Ishikawa (cell line): ENCODE measurements at regions not wholly inside any gene's neighbourhood (a gene's known extent, or its start where the extent isn't known, plus 50 kb on each side); places are given as distances from the start of the nearest gene placed in this dataset.

Source experiments
- CEBPB ChIP-seq: IDR thresholded peaks from 2 replicates; pipeline ENCODE4 v1.6.1; 2012
- CREB1 ChIP-seq: IDR thresholded peaks from 2 replicates; pipeline ENCODE4 v1.6.1; 2012; ENCODE audit warnings: low read depth
- EGR1 ChIP-seq: IDR thresholded peaks from 2 replicates; pipeline ENCODE4 v1.6.1; 2012
- EP300 ChIP-seq: IDR thresholded peaks from 2 replicates; pipeline ENCODE4 v1.6.1; 2012; ENCODE audit warnings: borderline replicate concordance
- FOXM1 ChIP-seq: IDR thresholded peaks from 2 replicates; pipeline ENCODE4 v1.6.1; 2012; ENCODE audit warnings: low read depth, borderline replicate concordance
- MAX ChIP-seq: IDR thresholded peaks from 2 replicates; pipeline ENCODE4 v1.6.1; 2012
- NFIC ChIP-seq: IDR thresholded peaks from 2 replicates; pipeline ENCODE4 v1.6.1; 2012
- RAD21 ChIP-seq: IDR thresholded peaks from 2 replicates; pipeline ENCODE4 v1.6.1; 2012; ENCODE audit warnings: low read depth
- REST ChIP-seq: IDR thresholded peaks from 2 replicates; pipeline ENCODE4 v1.6.1; 2012; ENCODE audit warnings: low read depth, mild to moderate bottlenecking
- TAF1 ChIP-seq: IDR thresholded peaks from 2 replicates; pipeline ENCODE4 v1.6.1; 2012; ENCODE audit warnings: low read depth, mild to moderate bottlenecking
- TCF12 ChIP-seq: IDR thresholded peaks from 2 replicates; pipeline ENCODE4 v1.6.1; 2012; ENCODE audit warnings: low read depth
- TEAD4 ChIP-seq: IDR thresholded peaks from 2 replicates; pipeline ENCODE4 v1.6.1; 2012
- YY1 ChIP-seq: IDR thresholded peaks from 2 replicates; pipeline ENCODE4 v1.6.1; 2012; ENCODE audit warnings: low read depth
- ZBTB7A ChIP-seq: IDR thresholded peaks from 2 replicates; pipeline ENCODE4 v1.6.1; 2012; ENCODE audit warnings: low read depth
- TF ChIP-seq, protein P1 (sequence below): IDR thresholded peaks from 2 replicates; pipeline ENCODE4 v1.6.1; 2012

- TF ChIP-seq TEAD4 (no peak), YY1 (no peak), TCF12 (no peak), FOXM1 (no peak), REST (no peak), EP300 (no peak), EGR1 (no peak), CEBPB (no peak), MAX (no peak), CREB1 (no peak), TAF1 (no peak)
- TF ChIP-seq, protein P1, sequence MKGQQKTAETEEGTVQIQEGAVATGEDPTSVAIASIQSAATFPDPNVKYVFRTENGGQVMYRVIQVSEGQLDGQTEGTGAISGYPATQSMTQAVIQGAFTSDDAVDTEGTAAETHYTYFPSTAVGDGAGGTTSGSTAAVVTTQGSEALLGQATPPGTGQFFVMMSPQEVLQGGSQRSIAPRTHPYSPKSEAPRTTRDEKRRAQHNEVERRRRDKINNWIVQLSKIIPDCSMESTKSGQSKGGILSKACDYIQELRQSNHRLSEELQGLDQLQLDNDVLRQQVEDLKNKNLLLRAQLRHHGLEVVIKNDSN: no peak
These were observed 487.1 kb upstream of the C1orf87 start for GRCh38 chr1:60560701-60561100.

DNA sequence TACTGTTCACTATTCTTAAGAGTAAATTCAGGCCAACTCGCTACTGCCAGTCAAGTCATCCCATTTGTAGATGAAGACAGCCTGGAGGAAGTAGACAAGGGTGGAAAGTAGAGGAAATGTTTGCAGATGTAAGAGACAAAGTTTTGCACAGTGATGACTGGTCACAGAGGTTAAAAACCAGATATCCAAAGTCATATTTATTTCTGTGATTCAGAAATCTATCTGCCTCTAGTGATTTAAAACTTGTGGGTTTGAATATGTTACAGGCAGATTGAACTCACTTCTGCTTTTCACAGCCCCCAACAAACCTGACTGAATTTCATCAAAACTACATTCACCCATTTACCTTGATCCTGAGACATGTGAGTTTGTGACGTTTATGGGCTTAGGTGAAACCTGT is 484.7 kb upstream of the C1orf87 start:
- no peak for TF ChIP-seq TEAD4
- no peak for TF ChIP-seq TAF1
- no peak for TF ChIP-seq EGR1
- no peak for TF ChIP-seq CREB1
- TF ChIP-seq REST: no peak
- TF ChIP-seq ZBTB7A: no peak
- TF ChIP-seq TCF12: no peak
- no peak for TF ChIP-seq RAD21
- TF ChIP-seq EP300: no peak
- TF ChIP-seq FOXM1: no peak

- TF ChIP-seq FOXM1 (no peak), CEBPB (no peak), YY1 (no peak), TAF1 (no peak), TCF12 (no peak), REST (no peak), EGR1 (no peak), NFIC (no peak), TEAD4 (no peak), CREB1 (no peak), ZBTB7A (no peak), RAD21 (no peak), EP300 (no peak), MAX (no peak)
- TF ChIP-seq, protein P1: no peak
These were observed 480.2 kb upstream of the C1orf87 start for GRCh38 chr1:60553730-60554129.

- TF ChIP-seq, protein P1: no peak
- TF ChIP-seq RAD21: no peak
- TF ChIP-seq NFIC: no peak
- TF ChIP-seq MAX: no peak
- no peak for TF ChIP-seq FOXM1
- TF ChIP-seq ZBTB7A: no peak
- no peak for TF ChIP-seq EP300
- no peak for TF ChIP-seq CEBPB
- no peak for TF ChIP-seq EGR1
- TF ChIP-seq TEAD4: no peak
- no peak for TF ChIP-seq TAF1
- no peak for TF ChIP-seq TCF12
These were observed 474.3 kb upstream of the C1orf87 start for GRCh38 chr1:60547821-60548220.
